ENCODE measurements at regions not wholly inside any gene's neighbourhood (a gene's known extent, or its start where the extent isn't known, plus 50 kb on each side); places are given as distances from the start of the nearest gene placed in this dataset.

DNA sequence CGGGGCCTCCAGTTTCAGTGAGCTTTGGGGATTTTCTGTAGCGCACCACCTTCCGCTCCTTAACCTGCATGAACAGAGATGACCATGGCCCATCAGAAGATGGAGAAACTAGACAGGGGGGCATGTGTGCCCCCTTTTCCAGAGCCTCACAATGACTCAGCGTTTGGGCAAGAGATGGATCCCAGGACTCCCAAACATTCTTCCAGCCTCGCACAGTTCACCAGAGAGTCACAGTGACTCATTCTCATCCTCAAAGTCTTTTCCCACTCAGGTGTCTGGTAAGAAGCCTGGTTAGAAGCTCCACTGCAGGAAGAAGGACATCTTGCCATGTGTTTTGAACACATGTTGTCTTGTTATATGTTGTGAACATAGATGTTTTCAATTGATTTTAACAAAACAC is 76.2 kb upstream of the FRMD1 start:
- TF ChIP-seq, protein P1, sequence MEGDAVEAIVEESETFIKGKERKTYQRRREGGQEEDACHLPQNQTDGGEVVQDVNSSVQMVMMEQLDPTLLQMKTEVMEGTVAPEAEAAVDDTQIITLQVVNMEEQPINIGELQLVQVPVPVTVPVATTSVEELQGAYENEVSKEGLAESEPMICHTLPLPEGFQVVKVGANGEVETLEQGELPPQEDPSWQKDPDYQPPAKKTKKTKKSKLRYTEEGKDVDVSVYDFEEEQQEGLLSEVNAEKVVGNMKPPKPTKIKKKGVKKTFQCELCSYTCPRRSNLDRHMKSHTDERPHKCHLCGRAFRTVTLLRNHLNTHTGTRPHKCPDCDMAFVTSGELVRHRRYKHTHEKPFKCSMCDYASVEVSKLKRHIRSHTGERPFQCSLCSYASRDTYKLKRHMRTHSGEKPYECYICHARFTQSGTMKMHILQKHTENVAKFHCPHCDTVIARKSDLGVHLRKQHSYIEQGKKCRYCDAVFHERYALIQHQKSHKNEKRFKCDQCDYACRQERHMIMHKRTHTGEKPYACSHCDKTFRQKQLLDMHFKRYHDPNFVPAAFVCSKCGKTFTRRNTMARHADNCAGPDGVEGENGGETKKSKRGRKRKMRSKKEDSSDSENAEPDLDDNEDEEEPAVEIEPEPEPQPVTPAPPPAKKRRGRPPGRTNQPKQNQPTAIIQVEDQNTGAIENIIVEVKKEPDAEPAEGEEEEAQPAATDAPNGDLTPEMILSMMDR (IDR thresholded peaks at IDR 0.05) = no peak
- no peak for TF ChIP-seq EZH2 (IDR thresholded peaks at IDR 0.05; ENCODE audit: borderline replicate concordance, insufficient read depth, low read depth, low read length, poor library complexity, severe bottlenecking)
